ENCODE measurements at regions not wholly inside any gene's neighbourhood (a gene's known extent, or its start where the extent isn't known, plus 50 kb on each side); places are given as distances from the start of the nearest gene placed in this dataset.

DNA sequence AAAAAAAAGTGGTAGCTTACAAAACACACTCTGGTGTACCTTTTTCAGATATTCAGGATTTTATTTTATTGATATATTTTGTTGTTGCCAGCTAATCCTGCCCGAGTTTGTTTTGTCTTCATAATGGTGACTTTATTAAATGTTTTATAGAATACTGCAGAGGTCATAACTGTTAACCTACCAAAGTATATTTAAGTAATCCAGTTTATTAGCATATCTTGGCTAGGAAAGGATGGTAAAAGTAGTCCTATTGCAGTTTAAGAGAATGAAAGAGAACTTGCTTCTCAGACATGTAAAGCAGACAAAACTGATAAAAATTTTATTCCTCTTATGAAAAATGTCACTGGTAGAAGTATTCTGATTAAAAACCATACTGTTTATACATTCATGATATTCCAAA is 59.2 kb upstream of the IGSF10 start:
- no peak overlapping the region for H3K27ac ChIP-seq (ENCODE audit: low read depth, low read length)
- no peak overlapping the region for H3K56ac ChIP-seq (replicated peaks; ENCODE audit: insufficient read length, low read depth, low read length)
- H3K18ac ChIP-seq (ENCODE audit: extremely low read depth, low read length), result no peak overlapping the region
- H2BK15ac ChIP-seq (ENCODE audit: low read length), result no peak overlapping the region
- H3K79me1 ChIP-seq (ENCODE audit: low read depth, low read length), result no peaks in the 10 kb centered on the region
- no peak overlapping the region for H2BK5ac ChIP-seq (ENCODE audit: low read depth, low read length)
- FAIRE-seq (no peak), DNase-seq (ENCODE audit: low read depth in 1 of 2, low spot score in 2 of 2) (no peak)
- H3K27me3 ChIP-seq (replicated peaks in 1 of 4; ENCODE audit: control insufficient read depth in 3 of 4, extremely low read depth in 1 of 4, insufficient read depth in 3 of 4, low read length in 3 of 4), result no peaks in the 10 kb centered on the region
- no peaks in the 10 kb centered on the region for H3K4me1 ChIP-seq (replicated peaks in 1 of 4; ENCODE audit: control insufficient read depth in 3 of 4, insufficient read depth in 4 of 4, low read length in 3 of 4)
- no peaks in the 10 kb centered on the region for H3K36me3 ChIP-seq (ENCODE audit: control insufficient read depth in 2 of 4, insufficient read depth in 4 of 4, low read length in 3 of 4)
- no peak overlapping the region for H3K9ac ChIP-seq (replicated peaks in 1 of 4; ENCODE audit: extremely low read depth in 1 of 4, low read depth in 3 of 4, low read length in 3 of 4)
- no peak overlapping the region for H2BK20ac ChIP-seq (ENCODE audit: low read length)
- no peak overlapping the region for H2BK12ac ChIP-seq (ENCODE audit: low read depth, low read length)
- no peak overlapping the region for H2AK5ac ChIP-seq (ENCODE audit: low read depth, low read length)
- H3K79me2 ChIP-seq (ENCODE audit: control insufficient read depth in 1 of 2, insufficient read depth in 2 of 2, low read length in 2 of 2), result no peaks in the 10 kb centered on the region
- no peak overlapping the region for H3K4me2 ChIP-seq (ENCODE audit: insufficient read depth in 1 of 2, low read depth in 2 of 2, low read length in 2 of 2)
- H3K14ac ChIP-seq (ENCODE audit: insufficient read length), result no peak overlapping the region
- no peak overlapping the region for H4K8ac ChIP-seq (ENCODE audit: extremely low read depth, insufficient read depth, low read length)
- no peak overlapping the region for H2BK120ac ChIP-seq (replicated peaks; ENCODE audit: low read depth, low read length)
- H3K9me3 ChIP-seq (ENCODE audit: insufficient read depth in 2 of 2, low read depth in 1 of 2, low read length in 1 of 2), result no peaks in the 10 kb centered on the region
- 86% methylated on average over 1 of the region's 1 CpG; no CpG with 5 or more reads in 1 of the 2 experiments for WGBS, 2 experiments (ENCODE audit: extremely low coverage in 1 of 2, insufficient coverage in 1 of 2, insufficient read length in 1 of 2, insufficient replicate concordance in 2 of 2, low coverage in 1 of 2, low lambda C conversion rate in 2 of 2, missing lambda C conversion rate in 1 of 2)
- H3K23ac ChIP-seq (ENCODE audit: insufficient read length), result no peak overlapping the region
- ChIA-PET CTCF (ENCODE audit: partially characterized antibody) (no interaction called here), POLR2A (ENCODE audit: partially characterized antibody) (no interaction called here)
- H4K20me1 ChIP-seq (replicated peaks in 1 of 2; ENCODE audit: control insufficient read depth in 1 of 2, insufficient read depth in 2 of 2, low read length in 2 of 2), result no peaks in the 10 kb centered on the region
- no peak overlapping the region for H3K4ac ChIP-seq (replicated peaks; ENCODE audit: insufficient read length, low read depth, low read length)
- no peak overlapping the region for H4K91ac ChIP-seq (replicated peaks; ENCODE audit: insufficient read length, low read length)
- H4K5ac ChIP-seq (ENCODE audit: insufficient read length, low read depth, low read length), result no peak overlapping the region
- no peak overlapping the region for H3K4me3 ChIP-seq (ENCODE audit: extremely low read depth in 1 of 4, insufficient read depth in 2 of 4, low read depth in 3 of 4, low read length in 4 of 4)
- TF ChIP-seq, protein P1, sequence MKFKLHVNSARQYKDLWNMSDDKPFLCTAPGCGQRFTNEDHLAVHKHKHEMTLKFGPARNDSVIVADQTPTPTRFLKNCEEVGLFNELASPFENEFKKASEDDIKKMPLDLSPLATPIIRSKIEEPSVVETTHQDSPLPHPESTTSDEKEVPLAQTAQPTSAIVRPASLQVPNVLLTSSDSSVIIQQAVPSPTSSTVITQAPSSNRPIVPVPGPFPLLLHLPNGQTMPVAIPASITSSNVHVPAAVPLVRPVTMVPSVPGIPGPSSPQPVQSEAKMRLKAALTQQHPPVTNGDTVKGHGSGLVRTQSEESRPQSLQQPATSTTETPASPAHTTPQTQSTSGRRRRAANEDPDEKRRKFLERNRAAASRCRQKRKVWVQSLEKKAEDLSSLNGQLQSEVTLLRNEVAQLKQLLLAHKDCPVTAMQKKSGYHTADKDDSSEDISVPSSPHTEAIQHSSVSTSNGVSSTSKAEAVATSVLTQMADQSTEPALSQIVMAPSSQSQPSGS (IDR thresholded peaks at IDR 0.05; ENCODE audit: low read length), result no peak
- no peak for TF ChIP-seq SUZ12 (IDR thresholded peaks at IDR 0.05; ENCODE audit: low read length)
- TF ChIP-seq YY1 (IDR thresholded peaks at IDR 0.05; ENCODE audit: low read depth, low read length), result no peak
- TF ChIP-seq RXRA (IDR thresholded peaks at IDR 0.05; ENCODE audit: insufficient read depth, low read depth, low read length), result no peak
- no peak for TF ChIP-seq SIRT6 (IDR thresholded peaks at IDR 0.05; ENCODE audit: low read length)
- TF ChIP-seq ATF3 (IDR thresholded peaks at IDR 0.05; ENCODE audit: insufficient read depth, low read depth, low read length), result no peak
- TF ChIP-seq TCF12 (IDR thresholded peaks at IDR 0.05; ENCODE audit: low read depth, low read length), result no peak
- TF ChIP-seq HDAC6 (IDR thresholded peaks at IDR 0.05; ENCODE audit: low read depth, low read length), result no peak
- no peak for TF ChIP-seq SP2 (IDR thresholded peaks at IDR 0.05; ENCODE audit: low read length)
- no peak for TF ChIP-seq POLR2A (IDR thresholded peaks at IDR 0.05; ENCODE audit: control extremely low read depth in 1 of 2, low read depth in 2 of 2, low read length in 2 of 2)
- TF ChIP-seq SIX5 (IDR thresholded peaks at IDR 0.05; ENCODE audit: low read depth, low read length), result no peak
- H2AFZ ChIP-seq (ENCODE audit: low read length), result no peak overlapping the region
- H3K23me2 ChIP-seq (ENCODE audit: low read depth, low read length), result no peaks in the 10 kb centered on the region; the same call in 1 of the 2 replicates
